Right lobe of liver (tissue), 4 donors: ENCODE measurements at regions not wholly inside any gene's neighbourhood (a gene's known extent, or its start where the extent isn't known, plus 50 kb on each side); places are given as distances from the start of the nearest gene placed in this dataset.
"Not testable (repeated sequence)": the region's sequence is repeated elsewhere in the genome, so short reads cannot be mapped to it uniquely, and the experiment has no call there.

Experiments used
- CTCF ChIP-seq, 4 donors: fragments of 200-600 bp in 3 of 4; fragments of 450-650 bp in 1 of 4; IDR thresholded peaks; one replicate each; pipeline versions ENCODE4 v1.5.1 to v1.8.0; 2016 to 2022; ENCODE audit warnings: antibody characterized with exemption in 4 of 4, mild to moderate bottlenecking in 2 of 4
- POLR2A ChIP-seq: fragments of 450-650 bp; IDR thresholded peaks from one replicate; pipeline ENCODE4 v1.6.1; 2017; ENCODE audit warnings: antibody characterized with exemption, mild to moderate bottlenecking
- donor health status: DM: no; HTN: no; CAD: no.
- donor health status: DM: no; HTN: no; CAD: no.
- donor health status: DM: no; HTN: yes; CAD: no.

GRCh38 chr11:71712350-71712749, 120.7 kb upstream of the DEFB108B start:
- TF ChIP-seq POLR2A; CTCF (IDR thresholded peaks at IDR 0.05): not testable (repeated sequence)
